AG04450 (cell line): ENCODE measurements at regions not wholly inside any gene's neighbourhood (a gene's known extent, or its start where the extent isn't known, plus 50 kb on each side); places are given as distances from the start of the nearest gene placed in this dataset.

Experiments used
- CTCF ChIA-PET: fragments of 300-600, 350-600 bp; formaldehyde crosslinking; extraction: SDS; loops from one replicate; lab custom pipeline; 2022; ENCODE audit warnings: antibody characterized with exemption, inconsistent platforms; lab: Charles Lee
- POLR2A ChIA-PET: fragments of 350-600 bp; formaldehyde crosslinking; extraction: SDS; loops from one replicate; lab custom pipeline; 2021; ENCODE audit warnings: antibody characterized with exemption, inconsistent platforms; lab: Yijun Ruan, JAX
- DNase-seq: peaks from one replicate; pipeline ENCODE4 v3.0.0-alpha.2; 2011; ENCODE audit warnings: low read depth, low spot score
- H3K27ac ChIP-seq: one replicate; pipeline ENCODE4 v1.5.1; 2012; ENCODE audit warnings: low read depth, low read length, control low read depth
- H3K27me3 ChIP-seq: one replicate; pipeline ENCODE4 v1.6.0; 2012; ENCODE audit warnings: low read length; ENCODE audit not compliant: control insufficient read depth, insufficient read depth
- H3K4me3 ChIP-seq: 2 replicates; pipeline ENCODE4 v1.5.1; 2011; ENCODE audit warnings: mild to moderate bottlenecking, low read depth, low read length, control low read depth
- H3K9me3 ChIP-seq: 2 replicates; pipeline ENCODE4 v1.5.1; 2012; ENCODE audit warnings: low read length; ENCODE audit not compliant: control insufficient read depth, insufficient read depth
- CTCF ChIP-seq: IDR thresholded peaks from 2 replicates; pipeline ENCODE4 v1.5.1; 2011; ENCODE audit warnings: low read depth, low read length, control low read depth, inconsistent platforms

GRCh38 chr2:173705656-173706055 is 259.5 kb downstream of the SP3 start:
- no peaks in the 10 kb centered on the region for H3K9me3 ChIP-seq
- ChIA-PET POLR2A (no interaction called here), CTCF (interaction anchor here (1.1 kb wide), 1 partner anchor 303 kb away, joined by 3 read pairs; no protein-coding TSS in a partner anchor)
- TF ChIP-seq CTCF: no peak
- H3K4me3 ChIP-seq: no peak overlapping the region
- DNase-seq: no peak
- H3K27ac ChIP-seq: no peak overlapping the region
- peaks cover 7% of the 10 kb centered on the region for H3K27me3 ChIP-seq

GRCh38 chr2:173706936-173707335 is 258.2 kb downstream of the SP3 start:
- H3K4me3 ChIP-seq: no peak overlapping the region
- CTCF ChIA-PET: no interaction called here
- POLR2A ChIA-PET: no interaction called here
- H3K9me3 ChIP-seq: no peaks in the 10 kb centered on the region
- DNase-seq: no peak
- peaks cover 7% of the 10 kb centered on the region for H3K27me3 ChIP-seq
- TF ChIP-seq CTCF: no peak
- H3K27ac ChIP-seq: no peak overlapping the region

- H3K4me3 ChIP-seq: no peak overlapping the region
- no peak for TF ChIP-seq CTCF
- no peak for DNase-seq
- POLR2A ChIA-PET: no interaction called here
- peaks cover 7% of the 10 kb centered on the region for H3K27me3 ChIP-seq
- CTCF ChIA-PET: no interaction called here
- no peaks in the 10 kb centered on the region for H3K9me3 ChIP-seq
- H3K27ac ChIP-seq: no peak overlapping the region
Measured at GRCh38 chr2:173708806-173709205, 256.4 kb downstream of the SP3 start.

- POLR2A ChIA-PET: no interaction called here
- no peak for DNase-seq
- Histone ChIP-seq H3K4me3 (no peak overlapping the region), H3K9me3 (no peaks in the 10 kb centered on the region), H3K27me3 (peaks cover 3% of the 10 kb centered on the region), H3K27ac (no peak overlapping the region)
- TF ChIP-seq CTCF: no peak
- CTCF ChIA-PET: interaction anchor here (0.8 kb wide), 1 partner anchor 263 kb away, joined by 3 read pairs; no protein-coding TSS in a partner anchor
Measured at GRCh38 chr2:173711816-173712215, 253.4 kb downstream of the SP3 start.

GRCh38 chr2:173713904-173714555 is 251.1 kb downstream of the SP3 start:
- Histone ChIP-seq H3K27me3 (peaks cover 6% of the 10 kb centered on the region), H3K9me3 (no peaks in the 10 kb centered on the region), H3K27ac (no peak overlapping the region), H3K4me3 (no peak overlapping the region)
- POLR2A ChIA-PET: no interaction called here
- no peak for TF ChIP-seq CTCF
- CTCF ChIA-PET: no interaction called here
- DNase-seq: no peak
